Stomach (tissue), 4 donors: ENCODE measurements at regions not wholly inside any gene's neighbourhood (a gene's known extent, or its start where the extent isn't known, plus 50 kb on each side); places are given as distances from the start of the nearest gene placed in this dataset.

Source experiments
- EP300 ChIP-seq: sonication (generic); formaldehyde crosslinking; IDR thresholded peaks from one replicate; pipeline ENCODE4 v1.6.1; 2017; ENCODE audit warnings: antibody characterized with exemption
- TF ChIP-seq, protein P1 (sequence below), 7 experiments: fragments of 450-650 bp in 4 of 7; fragments of 200-600 bp in 3 of 7; sonication (generic) in 3 of 7; IDR thresholded peaks; one replicate each; pipeline ENCODE4 v1.5.1; 2016 to 2019; ENCODE audit warnings: antibody characterized with exemption in 7 of 7, control low read depth in 2 of 7, mild to moderate bottlenecking in 1 of 7

DNA sequence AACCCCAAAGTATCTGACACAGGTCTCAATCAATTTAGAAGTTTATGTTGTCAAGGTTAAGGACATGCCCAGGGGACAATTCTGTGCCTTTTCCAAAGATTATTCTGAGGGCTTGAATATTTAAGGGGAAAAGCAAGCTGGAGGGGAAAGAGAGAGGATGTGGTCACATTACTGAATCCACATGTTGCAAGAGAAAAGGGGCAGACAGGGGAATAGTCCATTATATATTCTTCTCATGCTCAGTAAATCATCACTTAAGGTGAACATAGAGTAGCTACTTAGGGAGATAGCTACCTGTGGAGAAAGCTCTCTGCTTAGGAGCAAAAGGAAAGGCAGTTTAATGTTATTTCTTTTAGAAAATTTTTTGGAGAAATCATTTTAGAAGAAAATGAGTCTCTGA, 751.6 kb downstream of the SI start:
- TF ChIP-seq, protein P1, sequence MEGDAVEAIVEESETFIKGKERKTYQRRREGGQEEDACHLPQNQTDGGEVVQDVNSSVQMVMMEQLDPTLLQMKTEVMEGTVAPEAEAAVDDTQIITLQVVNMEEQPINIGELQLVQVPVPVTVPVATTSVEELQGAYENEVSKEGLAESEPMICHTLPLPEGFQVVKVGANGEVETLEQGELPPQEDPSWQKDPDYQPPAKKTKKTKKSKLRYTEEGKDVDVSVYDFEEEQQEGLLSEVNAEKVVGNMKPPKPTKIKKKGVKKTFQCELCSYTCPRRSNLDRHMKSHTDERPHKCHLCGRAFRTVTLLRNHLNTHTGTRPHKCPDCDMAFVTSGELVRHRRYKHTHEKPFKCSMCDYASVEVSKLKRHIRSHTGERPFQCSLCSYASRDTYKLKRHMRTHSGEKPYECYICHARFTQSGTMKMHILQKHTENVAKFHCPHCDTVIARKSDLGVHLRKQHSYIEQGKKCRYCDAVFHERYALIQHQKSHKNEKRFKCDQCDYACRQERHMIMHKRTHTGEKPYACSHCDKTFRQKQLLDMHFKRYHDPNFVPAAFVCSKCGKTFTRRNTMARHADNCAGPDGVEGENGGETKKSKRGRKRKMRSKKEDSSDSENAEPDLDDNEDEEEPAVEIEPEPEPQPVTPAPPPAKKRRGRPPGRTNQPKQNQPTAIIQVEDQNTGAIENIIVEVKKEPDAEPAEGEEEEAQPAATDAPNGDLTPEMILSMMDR (IDR thresholded peaks at IDR 0.05) = no peak
- no peak for TF ChIP-seq EP300
